ENCODE measurements at regions not wholly inside any gene's neighbourhood (a gene's known extent, or its start where the extent isn't known, plus 50 kb on each side); places are given as distances from the start of the nearest gene placed in this dataset.

DNA sequence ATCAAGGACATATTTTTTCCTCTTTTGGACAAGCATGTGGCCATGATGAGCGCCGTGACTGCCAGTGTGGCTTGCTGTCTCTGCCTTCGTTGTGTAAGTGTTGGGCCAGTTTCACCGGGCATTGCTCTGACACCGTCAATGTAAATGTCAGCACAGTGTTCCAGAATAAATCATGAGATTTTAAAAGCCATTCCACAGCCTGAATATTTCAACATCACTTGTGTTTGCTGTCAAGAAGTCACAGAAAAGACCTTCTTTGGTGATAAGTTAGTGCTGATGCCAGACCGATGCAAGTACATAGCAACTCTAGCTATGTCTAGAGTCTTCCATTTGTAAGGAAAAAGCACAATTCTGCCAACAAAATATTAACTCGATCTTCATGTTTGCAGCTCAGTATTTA lies 467.8 kb downstream of the TBC1D22A start:
- TF ChIP-seq POLR2A (IDR thresholded peaks at IDR 0.05; ENCODE audit: insufficient read depth in 1 of 2, low read depth in 2 of 2, low read length in 2 of 2) (no peak), ZNF557 (CRISPR knock-in tag; IDR thresholded peaks at IDR 0.05) (no peak), ZNF138 (CRISPR knock-in tag; IDR thresholded peaks at IDR 0.05; ENCODE audit: low read depth) (no peak), TBL1XR1 (IDR thresholded peaks at IDR 0.05; ENCODE audit: borderline replicate concordance, low read length, partially characterized antibody) (no peak), CEBPB (IDR thresholded peaks at IDR 0.05; ENCODE audit: borderline replicate concordance, low read depth, low read length) (no peak)
- TF ChIP-seq, protein P1, sequence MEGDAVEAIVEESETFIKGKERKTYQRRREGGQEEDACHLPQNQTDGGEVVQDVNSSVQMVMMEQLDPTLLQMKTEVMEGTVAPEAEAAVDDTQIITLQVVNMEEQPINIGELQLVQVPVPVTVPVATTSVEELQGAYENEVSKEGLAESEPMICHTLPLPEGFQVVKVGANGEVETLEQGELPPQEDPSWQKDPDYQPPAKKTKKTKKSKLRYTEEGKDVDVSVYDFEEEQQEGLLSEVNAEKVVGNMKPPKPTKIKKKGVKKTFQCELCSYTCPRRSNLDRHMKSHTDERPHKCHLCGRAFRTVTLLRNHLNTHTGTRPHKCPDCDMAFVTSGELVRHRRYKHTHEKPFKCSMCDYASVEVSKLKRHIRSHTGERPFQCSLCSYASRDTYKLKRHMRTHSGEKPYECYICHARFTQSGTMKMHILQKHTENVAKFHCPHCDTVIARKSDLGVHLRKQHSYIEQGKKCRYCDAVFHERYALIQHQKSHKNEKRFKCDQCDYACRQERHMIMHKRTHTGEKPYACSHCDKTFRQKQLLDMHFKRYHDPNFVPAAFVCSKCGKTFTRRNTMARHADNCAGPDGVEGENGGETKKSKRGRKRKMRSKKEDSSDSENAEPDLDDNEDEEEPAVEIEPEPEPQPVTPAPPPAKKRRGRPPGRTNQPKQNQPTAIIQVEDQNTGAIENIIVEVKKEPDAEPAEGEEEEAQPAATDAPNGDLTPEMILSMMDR (CRISPR knock-in tag; IDR thresholded peaks at IDR 0.05): no peak
- TF ChIP-seq, protein P2, sequence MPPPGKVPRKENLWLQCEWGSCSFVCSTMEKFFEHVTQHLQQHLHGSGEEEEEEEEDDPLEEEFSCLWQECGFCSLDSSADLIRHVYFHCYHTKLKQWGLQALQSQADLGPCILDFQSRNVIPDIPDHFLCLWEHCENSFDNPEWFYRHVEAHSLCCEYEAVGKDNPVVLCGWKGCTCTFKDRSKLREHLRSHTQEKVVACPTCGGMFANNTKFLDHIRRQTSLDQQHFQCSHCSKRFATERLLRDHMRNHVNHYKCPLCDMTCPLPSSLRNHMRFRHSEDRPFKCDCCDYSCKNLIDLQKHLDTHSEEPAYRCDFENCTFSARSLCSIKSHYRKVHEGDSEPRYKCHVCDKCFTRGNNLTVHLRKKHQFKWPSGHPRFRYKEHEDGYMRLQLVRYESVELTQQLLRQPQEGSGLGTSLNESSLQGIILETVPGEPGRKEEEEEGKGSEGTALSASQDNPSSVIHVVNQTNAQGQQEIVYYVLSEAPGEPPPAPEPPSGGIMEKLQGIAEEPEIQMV (CRISPR knock-in tag; IDR thresholded peaks at IDR 0.05; ENCODE audit: low read depth): no peak
- TF ChIP-seq, protein P3, sequence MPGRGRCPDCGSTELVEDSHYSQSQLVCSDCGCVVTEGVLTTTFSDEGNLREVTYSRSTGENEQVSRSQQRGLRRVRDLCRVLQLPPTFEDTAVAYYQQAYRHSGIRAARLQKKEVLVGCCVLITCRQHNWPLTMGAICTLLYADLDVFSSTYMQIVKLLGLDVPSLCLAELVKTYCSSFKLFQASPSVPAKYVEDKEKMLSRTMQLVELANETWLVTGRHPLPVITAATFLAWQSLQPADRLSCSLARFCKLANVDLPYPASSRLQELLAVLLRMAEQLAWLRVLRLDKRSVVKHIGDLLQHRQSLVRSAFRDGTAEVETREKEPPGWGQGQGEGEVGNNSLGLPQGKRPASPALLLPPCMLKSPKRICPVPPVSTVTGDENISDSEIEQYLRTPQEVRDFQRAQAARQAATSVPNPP (CRISPR knock-in tag; IDR thresholded peaks at IDR 0.05): no peak

All from HepG2 (cell line).